Thyroid gland (tissue), 4 donors: ENCODE measurements at regions not wholly inside any gene's neighbourhood (a gene's known extent, or its start where the extent isn't known, plus 50 kb on each side); places are given as distances from the start of the nearest gene placed in this dataset.

Experiments
- CTCF ChIP-seq, 6 experiments: fragments of 200-600 bp in 3 of 6; fragments of 450-650 bp in 3 of 6; sonication (generic) in 3 of 6; IDR thresholded peaks; one replicate each; pipeline ENCODE4 v1.5.1; 2016 to 2019; ENCODE audit warnings: antibody characterized with exemption in 6 of 6, mild to moderate bottlenecking in 2 of 6, inconsistent platforms in 1 of 6, moderate library complexity in 1 of 6
- POLR2A ChIP-seq, 2 donors: fragments of 450-650 bp; IDR thresholded peaks; one replicate each; pipeline ENCODE4 v1.6.1; 2017; ENCODE audit warnings: antibody characterized with exemption in 2 of 2, mild to moderate bottlenecking in 2 of 2, moderate library complexity in 1 of 2

DNA sequence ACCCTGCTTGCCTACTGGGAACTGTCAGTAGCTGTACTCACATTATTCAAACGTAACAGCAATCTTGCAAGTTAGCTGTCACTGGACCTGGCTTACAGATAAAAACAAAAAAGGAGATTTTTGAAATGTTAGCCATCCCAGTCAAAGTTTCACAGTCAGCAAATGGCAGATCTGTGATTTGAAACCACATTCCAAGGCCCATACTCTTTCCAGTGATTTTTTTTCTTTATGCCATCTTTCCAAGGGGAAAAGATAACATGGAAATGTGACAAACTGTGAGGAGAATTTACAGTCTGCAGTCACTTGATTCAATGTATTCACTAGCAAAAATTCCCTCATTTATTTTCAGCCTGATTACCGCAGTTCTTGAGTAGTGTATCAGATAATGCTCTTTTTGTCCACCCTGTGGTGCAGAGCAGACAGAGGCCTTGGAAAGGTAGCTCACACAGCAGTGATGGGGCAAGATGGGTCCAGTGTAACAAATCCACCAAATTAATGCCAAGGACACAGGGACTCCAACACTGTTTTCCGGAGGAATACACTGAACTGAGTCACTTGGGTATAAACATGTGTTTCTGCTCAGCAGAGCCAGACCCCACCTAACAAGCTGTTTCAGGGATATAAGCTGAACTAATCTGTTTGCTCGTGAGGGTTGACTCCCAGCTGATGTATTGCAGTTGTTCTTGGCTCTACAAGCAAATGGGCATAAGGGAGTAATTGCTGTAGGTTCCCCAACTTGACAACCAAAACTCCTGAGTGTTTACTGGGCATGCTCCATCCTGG lies 49.9 kb upstream of the ADGRF1 start:
- no peak for TF ChIP-seq CTCF (IDR thresholded peaks at IDR 0.05)
- TF ChIP-seq POLR2A (IDR thresholded peaks at IDR 0.05) = no peak
